HepG2 (cell line): ENCODE measurements at regions not wholly inside any gene's neighbourhood (a gene's known extent, or its start where the extent isn't known, plus 50 kb on each side); places are given as distances from the start of the nearest gene placed in this dataset.

Experiments used
- CBFB ChIP-seq: sonication (generic); formaldehyde crosslinking; IDR thresholded peaks from 2 replicates; pipeline ENCODE4 v1.4.0; 2020; ENCODE audit warnings: missing genetic modification reagents
- ERF ChIP-seq: IDR thresholded peaks from 2 replicates; pipeline ENCODE4 v1.6.1; 2018; ENCODE audit warnings: missing biosample characterization, missing genetic modification reagents
- ETV6 ChIP-seq: sonication (generic); formaldehyde crosslinking; conservative IDR thresholded peaks from 2 replicates; pipeline ENCODE4 v1.4.0; 2020; ENCODE audit warnings: missing genetic modification reagents
- GATAD2A ChIP-seq: IDR thresholded peaks from 2 replicates; pipeline ENCODE4 v1.6.1; 2016
- KDM6A ChIP-seq: IDR thresholded peaks from 2 replicates; pipeline ENCODE4 v1.6.1; 2016; ENCODE audit warnings: low read depth
- MIER2 ChIP-seq: IDR thresholded peaks from 2 replicates; pipeline ENCODE4 v1.6.1; 2016; ENCODE audit warnings: missing biosample characterization, missing genetic modification reagents
- NCOR1 ChIP-seq: fragments of 200-600 bp; sonication (generic); IDR thresholded peaks from 2 replicates; pipeline ENCODE4 v1.7.0; 2017; ENCODE audit warnings: antibody characterized with exemption, low read length, borderline replicate concordance
- NR2F1 ChIP-seq, 2 experiments: fragments of 450-650 bp in 1 of 2; formaldehyde crosslinking in 1 of 2; IDR thresholded peaks; 2 replicates each; pipeline versions ENCODE4 v1.5.0 to v1.6.1; 2016 to 2020; ENCODE audit warnings: mild to moderate bottlenecking in 1 of 2, missing compliant biosample characterization in 1 of 2, missing genetic modification reagents in 1 of 2, moderate library complexity in 1 of 2
- PAWR ChIP-seq: sonication (generic); formaldehyde crosslinking; IDR thresholded peaks from 2 replicates; pipeline ENCODE4 v1.4.0; 2020; ENCODE audit warnings: missing genetic modification reagents, mild to moderate bottlenecking, borderline replicate concordance
- POLR2AphosphoS2 ChIP-seq: IDR thresholded peaks from 2 replicates; pipeline ENCODE4 v1.6.1; 2011; ENCODE audit warnings: low read depth, low read length, improper control_type of control experiment
- RELA ChIP-seq: sonication (generic); formaldehyde crosslinking; IDR thresholded peaks from 2 replicates; pipeline ENCODE4 v1.4.0; 2020; ENCODE audit warnings: missing genetic modification reagents
- RFXAP ChIP-seq: sonication (generic); formaldehyde crosslinking; IDR thresholded peaks from 2 replicates; pipeline ENCODE4 v1.4.0; 2020; ENCODE audit warnings: missing genetic modification reagents, borderline replicate concordance
- SIX1 ChIP-seq: sonication (generic); formaldehyde crosslinking; IDR thresholded peaks from 2 replicates; pipeline ENCODE4 v1.4.0; 2020; ENCODE audit warnings: missing genetic modification reagents, borderline replicate concordance
- TBX3 ChIP-seq: fragments of 450-650 bp; IDR thresholded peaks from 2 replicates; pipeline ENCODE4 v1.6.1; 2017; ENCODE audit warnings: antibody characterized with exemption, mild to moderate bottlenecking, inconsistent platforms, borderline replicate concordance
- ZKSCAN1 ChIP-seq: fragments of 150-350 bp; IDR thresholded peaks from 2 replicates; pipeline ENCODE4 v1.6.1; 2014; ENCODE audit warnings: low read length
- ZNF180 ChIP-seq: sonication (generic); formaldehyde crosslinking; IDR thresholded peaks from 2 replicates; pipeline ENCODE4 v1.4.0; 2020; ENCODE audit warnings: low read depth, missing genetic modification reagents, borderline replicate concordance
- ZNF629 ChIP-seq: sonication (generic); formaldehyde crosslinking; conservative IDR thresholded peaks from 2 replicates; pipeline ENCODE4 v1.5.0; 2020; ENCODE audit warnings: missing genetic modification reagents
- ZNF678 ChIP-seq: sonication (generic); formaldehyde crosslinking; IDR thresholded peaks from 2 replicates; pipeline ENCODE4 v1.4.0; 2020; ENCODE audit warnings: mild to moderate bottlenecking, missing genetic modification reagents
- ZNF839 ChIP-seq: sonication (generic); formaldehyde crosslinking; IDR thresholded peaks from 2 replicates; pipeline ENCODE4 v1.4.0; 2020; ENCODE audit warnings: missing genetic modification reagents, mild to moderate bottlenecking, borderline replicate concordance
- TF ChIP-seq, protein P1 (sequence below): sonication (generic); formaldehyde crosslinking; IDR thresholded peaks from 2 replicates; pipeline ENCODE4 v1.5.0; 2020; ENCODE audit warnings: mild to moderate bottlenecking, missing genetic modification reagents
- TF ChIP-seq, protein P2 (sequence below): IDR thresholded peaks from 2 replicates; pipeline ENCODE4 v1.6.1; 2018; ENCODE audit warnings: missing genetic modification reagents, mild to moderate bottlenecking, missing compliant biosample characterization
- TF ChIP-seq, protein P3 (sequence below): sonication (generic); formaldehyde crosslinking; IDR thresholded peaks from 2 replicates; pipeline ENCODE4 v1.9.0; 2021; ENCODE audit warnings: missing genetic modification reagents, mild to moderate bottlenecking, borderline replicate concordance
- TF ChIP-seq, protein P4 (sequence below): conservative IDR thresholded peaks from 2 replicates; pipeline ENCODE4 v1.6.1; 2018; ENCODE audit warnings: missing genetic modification reagents
- TF ChIP-seq, protein P5 (sequence below): sonication (generic); formaldehyde crosslinking; IDR thresholded peaks from 2 replicates; pipeline ENCODE4 v1.5.1; 2020; ENCODE audit warnings: mild to moderate bottlenecking, missing genetic modification reagents, borderline replicate concordance

- TF ChIP-seq, protein P1, sequence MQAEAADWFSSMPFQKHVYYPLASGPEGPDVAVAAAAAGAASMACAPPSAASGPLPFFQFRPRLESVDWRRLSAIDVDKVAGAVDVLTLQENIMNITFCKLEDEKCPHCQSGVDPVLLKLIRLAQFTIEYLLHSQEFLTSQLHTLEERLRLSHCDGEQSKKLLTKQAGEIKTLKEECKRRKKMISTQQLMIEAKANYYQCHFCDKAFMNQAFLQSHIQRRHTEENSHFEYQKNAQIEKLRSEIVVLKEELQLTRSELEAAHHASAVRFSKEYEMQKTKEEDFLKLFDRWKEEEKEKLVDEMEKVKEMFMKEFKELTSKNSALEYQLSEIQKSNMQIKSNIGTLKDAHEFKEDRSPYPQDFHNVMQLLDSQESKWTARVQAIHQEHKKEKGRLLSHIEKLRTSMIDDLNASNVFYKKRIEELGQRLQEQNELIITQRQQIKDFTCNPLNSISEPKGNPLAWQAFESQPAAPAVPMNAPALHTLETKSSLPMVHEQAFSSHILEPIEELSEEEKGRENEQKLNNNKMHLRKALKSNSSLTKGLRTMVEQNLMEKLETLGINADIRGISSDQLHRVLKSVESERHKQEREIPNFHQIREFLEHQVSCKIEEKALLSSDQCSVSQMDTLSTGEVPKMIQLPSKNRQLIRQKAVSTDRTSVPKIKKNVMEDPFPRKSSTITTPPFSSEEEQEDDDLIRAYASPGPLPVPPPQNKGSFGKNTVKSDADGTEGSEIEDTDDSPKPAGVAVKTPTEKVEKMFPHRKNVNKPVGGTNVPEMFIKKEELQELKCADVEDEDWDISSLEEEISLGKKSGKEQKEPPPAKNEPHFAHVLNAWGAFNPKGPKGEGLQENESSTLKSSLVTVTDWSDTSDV, result no peak
- no peak for TF ChIP-seq SIX1 (CRISPR knock-in tag)
- no peak for TF ChIP-seq MIER2
- TF ChIP-seq ZKSCAN1, result no peak
- no peak for TF ChIP-seq ETV6 (CRISPR knock-in tag)
- TF ChIP-seq TBX3, result no peak
- 0 out of 2 replicates have a peak, but pooled peaks have one; percentile 25 for TF ChIP-seq ZNF678 (CRISPR knock-in tag)
- TF ChIP-seq, protein P2, sequence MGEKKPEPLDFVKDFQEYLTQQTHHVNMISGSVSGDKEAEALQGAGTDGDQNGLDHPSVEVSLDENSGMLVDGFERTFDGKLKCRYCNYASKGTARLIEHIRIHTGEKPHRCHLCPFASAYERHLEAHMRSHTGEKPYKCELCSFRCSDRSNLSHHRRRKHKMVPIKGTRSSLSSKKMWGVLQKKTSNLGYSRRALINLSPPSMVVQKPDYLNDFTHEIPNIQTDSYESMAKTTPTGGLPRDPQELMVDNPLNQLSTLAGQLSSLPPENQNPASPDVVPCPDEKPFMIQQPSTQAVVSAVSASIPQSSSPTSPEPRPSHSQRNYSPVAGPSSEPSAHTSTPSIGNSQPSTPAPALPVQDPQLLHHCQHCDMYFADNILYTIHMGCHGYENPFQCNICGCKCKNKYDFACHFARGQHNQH (CRISPR knock-in tag), result peak; percentile 48; the same call in 1 of the 2 replicates
- no peak for TF ChIP-seq ZNF180
- no peak for TF ChIP-seq KDM6A
- peak; percentile 63; the same call in 1 of the 2 replicates for TF ChIP-seq ERF (CRISPR knock-in tag)
- TF ChIP-seq NR2F1 (CRISPR knock-in tag; IDR thresholded peaks at IDR 0.05), result 0 out of 4 replicates have a peak, but pooled peaks of 1 of the 2 experiments have one; percentile 15
- TF ChIP-seq PAWR, result no peak
- TF ChIP-seq NCOR1, result no peak
- TF ChIP-seq CBFB (CRISPR knock-in tag), result 0 out of 2 replicates have a peak, but pooled peaks have one; percentile 50
- TF ChIP-seq ZNF839 (CRISPR knock-in tag), result no peak
- TF ChIP-seq RFXAP, result 0 out of 2 replicates have a peak, but pooled peaks have one; percentile 48
- peak; percentile 80 for TF ChIP-seq GATAD2A
- TF ChIP-seq, protein P3, sequence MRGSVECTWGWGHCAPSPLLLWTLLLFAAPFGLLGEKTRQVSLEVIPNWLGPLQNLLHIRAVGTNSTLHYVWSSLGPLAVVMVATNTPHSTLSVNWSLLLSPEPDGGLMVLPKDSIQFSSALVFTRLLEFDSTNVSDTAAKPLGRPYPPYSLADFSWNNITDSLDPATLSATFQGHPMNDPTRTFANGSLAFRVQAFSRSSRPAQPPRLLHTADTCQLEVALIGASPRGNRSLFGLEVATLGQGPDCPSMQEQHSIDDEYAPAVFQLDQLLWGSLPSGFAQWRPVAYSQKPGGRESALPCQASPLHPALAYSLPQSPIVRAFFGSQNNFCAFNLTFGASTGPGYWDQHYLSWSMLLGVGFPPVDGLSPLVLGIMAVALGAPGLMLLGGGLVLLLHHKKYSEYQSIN (CRISPR knock-in tag), result no peak
- TF ChIP-seq, protein P4, sequence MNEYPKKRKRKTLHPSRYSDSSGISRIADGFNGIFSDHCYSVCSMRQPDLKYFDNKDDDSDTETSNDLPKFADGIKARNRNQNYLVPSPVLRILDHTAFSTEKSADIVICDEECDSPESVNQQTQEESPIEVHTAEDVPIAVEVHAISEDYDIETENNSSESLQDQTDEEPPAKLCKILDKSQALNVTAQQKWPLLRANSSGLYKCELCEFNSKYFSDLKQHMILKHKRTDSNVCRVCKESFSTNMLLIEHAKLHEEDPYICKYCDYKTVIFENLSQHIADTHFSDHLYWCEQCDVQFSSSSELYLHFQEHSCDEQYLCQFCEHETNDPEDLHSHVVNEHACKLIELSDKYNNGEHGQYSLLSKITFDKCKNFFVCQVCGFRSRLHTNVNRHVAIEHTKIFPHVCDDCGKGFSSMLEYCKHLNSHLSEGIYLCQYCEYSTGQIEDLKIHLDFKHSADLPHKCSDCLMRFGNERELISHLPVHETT (CRISPR knock-in tag), result no peak
- no peak for TF ChIP-seq POLR2AphosphoS2
- no peak for TF ChIP-seq RELA (CRISPR knock-in tag)
- TF ChIP-seq ZNF629, result 0 out of 2 replicates have a peak, but pooled peaks have one; percentile 34
- TF ChIP-seq, protein P5, sequence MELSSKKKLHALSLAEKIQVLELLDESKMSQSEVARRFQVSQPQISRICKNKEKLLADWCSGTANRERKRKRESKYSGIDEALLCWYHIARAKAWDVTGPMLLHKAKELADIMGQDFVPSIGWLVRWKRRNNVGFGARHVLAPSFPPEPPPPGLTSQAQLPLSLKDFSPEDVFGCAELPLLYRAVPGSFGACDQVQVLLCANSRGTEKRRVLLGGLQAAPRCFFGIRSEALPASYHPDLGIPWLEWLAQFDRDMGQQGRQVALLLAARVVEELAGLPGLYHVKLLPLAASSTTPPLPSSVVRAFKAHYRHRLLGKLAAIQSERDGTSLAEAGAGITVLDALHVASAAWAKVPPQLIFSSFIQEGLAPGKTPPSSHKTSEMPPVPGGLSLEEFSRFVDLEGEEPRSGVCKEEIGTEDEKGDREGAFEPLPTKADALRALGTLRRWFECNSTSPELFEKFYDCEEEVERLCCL, result no peak
Observed at GRCh38 chr2:20135631-20136050, 84.2 kb upstream of the LAPTM4A start (continued).
